ENCODE measurements at regions not wholly inside any gene's neighbourhood (a gene's known extent, or its start where the extent isn't known, plus 50 kb on each side); places are given as distances from the start of the nearest gene placed in this dataset.

DNA sequence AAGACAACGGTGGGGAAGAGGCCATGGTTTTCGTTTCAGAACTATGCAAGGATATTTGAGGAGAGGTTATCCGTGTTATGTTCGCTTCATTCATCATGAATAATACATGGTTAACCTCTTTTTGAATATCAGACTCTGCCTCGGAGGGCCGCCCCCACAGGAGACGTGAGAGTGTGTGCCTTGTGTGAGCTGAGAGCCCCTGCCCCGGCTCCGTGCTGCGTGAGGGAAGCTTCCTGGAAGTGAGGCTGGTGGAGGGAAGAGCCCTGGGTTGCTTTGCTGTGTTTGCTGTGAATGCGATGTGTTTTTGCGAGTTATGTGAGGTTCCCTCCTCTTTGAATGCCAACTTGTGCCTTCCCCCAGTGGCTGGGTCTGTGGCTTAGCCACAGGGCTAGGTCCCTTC is 146.0 kb upstream of the RTL1 start:
- TF ChIP-seq, protein P1, sequence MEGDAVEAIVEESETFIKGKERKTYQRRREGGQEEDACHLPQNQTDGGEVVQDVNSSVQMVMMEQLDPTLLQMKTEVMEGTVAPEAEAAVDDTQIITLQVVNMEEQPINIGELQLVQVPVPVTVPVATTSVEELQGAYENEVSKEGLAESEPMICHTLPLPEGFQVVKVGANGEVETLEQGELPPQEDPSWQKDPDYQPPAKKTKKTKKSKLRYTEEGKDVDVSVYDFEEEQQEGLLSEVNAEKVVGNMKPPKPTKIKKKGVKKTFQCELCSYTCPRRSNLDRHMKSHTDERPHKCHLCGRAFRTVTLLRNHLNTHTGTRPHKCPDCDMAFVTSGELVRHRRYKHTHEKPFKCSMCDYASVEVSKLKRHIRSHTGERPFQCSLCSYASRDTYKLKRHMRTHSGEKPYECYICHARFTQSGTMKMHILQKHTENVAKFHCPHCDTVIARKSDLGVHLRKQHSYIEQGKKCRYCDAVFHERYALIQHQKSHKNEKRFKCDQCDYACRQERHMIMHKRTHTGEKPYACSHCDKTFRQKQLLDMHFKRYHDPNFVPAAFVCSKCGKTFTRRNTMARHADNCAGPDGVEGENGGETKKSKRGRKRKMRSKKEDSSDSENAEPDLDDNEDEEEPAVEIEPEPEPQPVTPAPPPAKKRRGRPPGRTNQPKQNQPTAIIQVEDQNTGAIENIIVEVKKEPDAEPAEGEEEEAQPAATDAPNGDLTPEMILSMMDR (IDR thresholded peaks at IDR 0.05; ENCODE audit: insufficient read depth, low read length, poor library complexity, severe bottlenecking), result no peak
- no peak for TF ChIP-seq EZH2phosphoT487 (conservative IDR thresholded peaks at IDR 0.05; ENCODE audit: low read length)
